RCC 7860 (cell line): ENCODE measurements at regions not wholly inside any gene's neighbourhood (a gene's known extent, or its start where the extent isn't known, plus 50 kb on each side); places are given as distances from the start of the nearest gene placed in this dataset.
"Not testable (repeated sequence)": the region's sequence is repeated elsewhere in the genome, so short reads cannot be mapped to it uniquely, and the experiment has no call there.

Experiments
- DNase-seq: peaks from one replicate; pipeline ENCODE4 v3.0.0-alpha.2; 2015; ENCODE audit warnings: low spot score
- FAIRE-seq: peaks from 2 replicates; lab custom pipeline; 2012; peaks lifted over from hg19 to GRCh38; lab: Jason Lieb, UNC

GRCh38 chr21:28066596-28067387 is 925.9 kb downstream of the LTN1 start:
- DNase-seq (no peak), FAIRE-seq (no peak)

GRCh38 chr21:28066076-28066475 is 926.6 kb downstream of the LTN1 start:
- no peak for DNase-seq
- no peak for FAIRE-seq

- DNase-seq, result no peak
- FAIRE-seq, result no peak
Measured at GRCh38 chr21:28063241-28064216, 929.1 kb downstream of the LTN1 start.

- FAIRE-seq, DNase-seq: not testable (repeated sequence)
Measured at GRCh38 chr21:28052956-28053355, 939.7 kb downstream of the LTN1 start.

- FAIRE-seq, result peak; percentile 92
- peak; percentile 39 for DNase-seq
Measured at GRCh38 chr21:28051649-28052048, 941.0 kb downstream of the LTN1 start.

GRCh38 chr21:28035692-28036091 is 957.0 kb downstream of the LTN1 start:
- not testable (repeated sequence) for FAIRE-seq, DNase-seq

DNA sequence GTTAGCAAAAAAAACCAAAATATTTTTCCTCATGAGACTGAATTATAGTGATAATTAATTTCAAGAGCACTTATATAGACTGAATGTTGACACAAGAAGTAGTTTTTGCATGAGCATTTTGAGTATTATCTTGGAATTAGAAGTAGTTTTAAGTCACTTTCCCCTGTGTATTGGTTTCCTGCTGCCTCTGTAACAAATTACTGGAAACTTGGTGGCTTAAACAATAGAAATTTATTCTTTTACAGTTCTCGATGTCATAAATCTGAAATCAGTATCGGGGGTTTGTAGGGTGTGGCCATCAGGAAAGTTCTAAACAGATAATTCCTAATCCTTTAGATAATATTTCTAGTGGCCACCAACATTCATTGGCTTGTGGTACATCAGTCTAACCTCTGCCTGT is 957.8 kb downstream of the LTN1 start:
- DNase-seq, FAIRE-seq: not testable (repeated sequence)

- not testable (repeated sequence) for DNase-seq, FAIRE-seq
Measured at GRCh38 chr21:28034334-28034733, 958.3 kb downstream of the LTN1 start.

DNA sequence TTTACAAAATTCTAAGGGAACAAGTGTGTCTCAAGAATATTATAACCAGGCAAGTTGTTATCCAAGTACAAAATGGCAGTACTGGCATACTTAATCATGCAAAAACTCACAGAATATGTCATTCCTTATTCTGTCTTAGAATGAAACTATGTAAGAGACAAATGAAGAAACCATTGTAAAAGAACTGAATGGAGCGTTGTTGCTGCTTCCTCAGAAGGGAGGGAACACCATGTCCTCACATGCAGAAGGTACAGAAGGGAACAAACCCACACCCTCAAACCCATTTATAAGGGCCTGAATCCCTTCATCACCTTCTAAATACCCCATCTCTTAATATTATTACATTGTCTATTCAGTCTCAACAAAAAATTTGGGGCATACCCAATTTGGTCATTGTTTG is 960.0 kb downstream of the LTN1 start:
- not testable (repeated sequence) for FAIRE-seq, DNase-seq

DNA sequence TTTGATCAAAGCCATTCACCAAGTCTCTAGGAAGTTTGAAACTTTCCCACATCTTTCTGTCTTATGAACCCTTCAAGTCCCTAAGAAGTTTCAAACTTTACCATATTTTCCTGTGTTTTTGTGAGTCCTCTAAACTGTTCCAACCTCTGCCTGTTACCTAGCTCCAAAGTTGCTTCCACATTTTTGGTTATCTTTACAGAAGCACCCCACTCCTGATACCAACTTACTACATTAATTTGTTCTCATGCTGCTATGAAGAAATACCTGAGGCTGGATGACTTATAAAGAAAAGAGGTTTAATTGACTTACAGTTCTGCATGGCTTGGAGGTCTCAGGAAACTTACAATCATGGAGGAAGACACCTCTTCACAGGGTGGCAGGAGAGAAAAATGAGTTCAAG is 961.6 kb downstream of the LTN1 start:
- not testable (repeated sequence) for DNase-seq, FAIRE-seq

DNA sequence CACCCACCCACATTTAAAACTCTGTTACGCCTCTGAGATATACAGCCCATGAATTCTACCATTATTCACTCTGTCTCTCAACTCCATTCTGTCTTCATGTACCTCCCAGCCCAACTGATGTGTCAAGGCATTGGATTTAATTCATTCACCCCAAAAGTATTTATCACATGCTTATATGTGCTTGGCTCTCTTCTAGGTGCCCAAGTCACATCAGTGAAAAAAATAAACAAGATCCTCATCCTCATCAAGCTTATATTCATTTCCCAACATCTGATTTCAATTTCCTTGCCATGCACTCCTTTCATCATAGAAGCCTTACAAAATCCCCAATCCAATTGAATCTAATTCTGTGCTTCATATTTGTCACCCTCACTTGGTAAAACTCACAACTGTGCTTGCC is 967.6 kb downstream of the LTN1 start:
- FAIRE-seq, result no peak
- no peak for DNase-seq

- FAIRE-seq (no peak), DNase-seq (no peak)
Measured at GRCh38 chr21:28018741-28019669, 973.7 kb downstream of the LTN1 start.

DNA sequence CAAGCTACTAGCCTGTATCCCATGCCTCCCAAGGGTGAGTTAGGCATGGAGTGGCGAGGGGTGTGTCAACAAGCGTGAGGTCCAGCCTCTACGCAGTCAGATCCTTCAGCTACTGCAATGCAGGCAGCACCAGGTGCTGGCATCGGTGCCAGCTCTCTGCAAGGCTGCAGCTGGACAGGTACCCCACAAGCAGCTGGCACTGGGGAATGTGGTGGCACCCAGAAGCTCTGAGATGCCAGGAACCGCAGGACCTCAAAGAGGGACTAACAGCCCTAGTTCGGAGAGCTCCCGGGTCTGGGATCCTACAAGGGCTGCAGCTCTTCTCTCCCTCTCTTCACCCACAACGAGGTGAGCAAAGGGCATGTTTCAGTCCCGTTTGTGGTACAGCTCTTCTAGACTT is 974.5 kb downstream of the LTN1 start:
- no peak for DNase-seq
- no peak for FAIRE-seq

GRCh38 chr21:28016571-28016970 is 976.1 kb downstream of the LTN1 start:
- no peak for FAIRE-seq

GRCh38 chr21:28013123-28013522 is 979.6 kb downstream of the LTN1 start:
- peak; percentile 42 for FAIRE-seq

More at GRCh38 chr21:28016571-28016970, 976.1 kb downstream of the LTN1 start:
- DNase-seq, result no peak

GRCh38 chr21:28011970-28012369 is 980.7 kb downstream of the LTN1 start:
- FAIRE-seq, DNase-seq: not testable (repeated sequence)

More at GRCh38 chr21:28013123-28013522, 979.6 kb downstream of the LTN1 start:
- not testable (repeated sequence) for DNase-seq

DNA sequence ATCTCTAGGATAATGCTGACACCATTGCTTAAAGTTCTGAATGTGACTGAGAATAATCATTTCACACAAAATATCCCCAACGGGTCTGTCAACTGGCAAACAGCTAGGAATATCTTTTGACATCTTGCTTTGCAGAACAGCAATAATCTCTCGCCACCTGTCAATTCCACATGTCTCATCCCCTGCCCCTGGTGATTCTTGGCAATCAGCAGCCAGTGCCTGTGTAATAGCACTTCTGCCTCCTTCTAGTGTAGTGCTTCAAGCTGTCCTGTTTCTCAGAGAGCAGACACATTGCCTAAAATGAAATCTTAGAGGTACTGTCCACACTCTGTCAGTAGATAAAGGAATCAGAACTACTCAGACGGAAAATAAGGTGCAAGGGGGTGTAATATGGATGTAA is 984.4 kb downstream of the LTN1 start:
- not testable (repeated sequence) for FAIRE-seq, DNase-seq

DNA sequence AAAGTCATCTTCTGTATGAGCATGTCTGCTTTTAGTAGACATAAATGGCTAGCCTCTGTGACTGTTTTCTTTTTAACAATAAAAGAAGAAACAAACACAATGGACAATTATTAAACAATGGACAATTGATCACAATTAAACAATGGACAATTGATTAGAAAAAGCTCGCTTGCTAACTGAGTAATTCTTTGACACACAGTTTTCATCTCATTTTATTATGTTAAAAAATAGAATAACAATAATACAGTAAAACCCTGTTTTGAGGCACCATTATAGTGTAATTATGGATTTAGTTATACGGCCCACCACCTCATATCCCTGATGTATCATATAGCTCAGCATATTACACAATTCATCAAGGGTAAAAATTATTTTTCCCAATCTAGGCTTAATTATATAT is 989.0 kb downstream of the LTN1 start:
- not testable (repeated sequence) for DNase-seq
- FAIRE-seq, result peak; percentile 7

DNA sequence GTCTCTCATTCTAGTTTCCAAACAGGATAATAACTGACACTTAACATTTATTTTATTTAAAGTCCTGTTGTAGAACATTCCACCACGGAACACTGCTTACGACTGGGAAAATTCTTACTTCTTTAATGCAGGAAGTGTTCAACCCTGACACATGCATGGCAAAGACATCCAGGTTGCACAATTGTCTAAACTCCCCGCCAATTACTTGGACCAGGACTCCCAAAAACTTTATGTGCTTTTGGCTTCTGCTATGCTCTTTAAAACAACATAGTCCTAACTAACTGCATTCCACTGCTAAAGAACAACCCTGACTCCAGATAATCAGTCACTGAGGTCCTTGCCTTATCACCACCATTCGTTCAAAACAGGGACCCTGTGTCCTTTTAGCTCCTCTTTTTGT is 995.8 kb downstream of the LTN1 start:
- FAIRE-seq, DNase-seq: not testable (repeated sequence)

- DNase-seq, FAIRE-seq: not testable (repeated sequence)
Measured at GRCh38 chr21:27984663-27985325, 1007.9 kb downstream of the LTN1 start.
